NCI-H2107 (cell line): ENCODE measurements at regions not wholly inside any gene's neighbourhood (a gene's known extent, or its start where the extent isn't known, plus 50 kb on each side); places are given as distances from the start of the nearest gene placed in this dataset.

Source experiments
- DNase-seq: peaks from one replicate; lab custom pipeline; 2025; lab: John Stamatoyannopoulos, UW

GRCh38 chr7:35386816-35387706, 133.2 kb upstream of the TBX20 start:
- no peak for DNase-seq

- no peak for DNase-seq
Measured at GRCh38 chr7:35386082-35386815, 132.3 kb upstream of the TBX20 start.

- no peak for DNase-seq
Measured at GRCh38 chr7:35384761-35385700, 131.1 kb upstream of the TBX20 start.

- no peak for DNase-seq
Measured at GRCh38 chr7:35380739-35381224, 126.9 kb upstream of the TBX20 start.

GRCh38 chr7:35379481-35379880, 125.6 kb upstream of the TBX20 start:
- DNase-seq, result no peak

- DNase-seq, result no peak
Measured at GRCh38 chr7:35375516-35375915, 121.6 kb upstream of the TBX20 start.

GRCh38 chr7:35374858-35375257, 121.0 kb upstream of the TBX20 start:
- no peak for DNase-seq

- DNase-seq, result no peak
Measured at GRCh38 chr7:35371221-35371620, 117.3 kb upstream of the TBX20 start.

GRCh38 chr7:35370687-35371086, 116.8 kb upstream of the TBX20 start:
- DNase-seq, result no peak

- DNase-seq, result no peak
Measured at GRCh38 chr7:35366167-35367155, 112.6 kb upstream of the TBX20 start.

- no peak for DNase-seq
Measured at GRCh38 chr7:35365523-35365922, 111.6 kb upstream of the TBX20 start.

GRCh38 chr7:35362341-35362740, 108.4 kb upstream of the TBX20 start:
- no peak for DNase-seq

- DNase-seq, result no peak
Measured at GRCh38 chr7:35359423-35359822, 105.5 kb upstream of the TBX20 start.

- DNase-seq, result no peak
Measured at GRCh38 chr7:35356495-35356894, 102.6 kb upstream of the TBX20 start.

GRCh38 chr7:35355911-35356310, 102.0 kb upstream of the TBX20 start:
- DNase-seq, result no peak

- no peak for DNase-seq
Measured at GRCh38 chr7:35355199-35355598, 101.3 kb upstream of the TBX20 start.

GRCh38 chr7:35353481-35353880, 99.6 kb upstream of the TBX20 start:
- no peak for DNase-seq

GRCh38 chr7:35351466-35351865, 97.6 kb upstream of the TBX20 start:
- DNase-seq, result no peak

GRCh38 chr7:35348611-35349400, 94.9 kb upstream of the TBX20 start:
- DNase-seq, result no peak

GRCh38 chr7:35342786-35343185, 88.9 kb upstream of the TBX20 start:
- DNase-seq, result no peak
